H1 (cell line): ENCODE measurements at regions not wholly inside any gene's neighbourhood (a gene's known extent, or its start where the extent isn't known, plus 50 kb on each side); places are given as distances from the start of the nearest gene placed in this dataset.

Experiments used
- CTCF ChIA-PET: fragments of 300-600 bp; sonication (Branson Sonifier 250); formaldehyde crosslinking; loops from one replicate; lab custom pipeline; 2021; ENCODE audit not compliant: partially characterized antibody; lab: Charles Lee
- POLR2A ChIA-PET: fragments of 300-600 bp; sonication (Branson Sonifier 250); formaldehyde crosslinking; loops from one replicate; lab custom pipeline; 2021; ENCODE audit warnings: inconsistent platforms; ENCODE audit not compliant: partially characterized antibody; lab: Charles Lee
- DNase-seq, 2 experiments: peaks; one replicate each; pipeline versions ENCODE4 v3.0.0 to v3.0.0-alpha.2; 2010 to 2022; ENCODE audit warnings: low spot score in 2 of 2, low read depth in 1 of 2, mixed read lengths in 1 of 2
- FAIRE-seq: peaks from 2 replicates; lab custom pipeline; 2011; peaks lifted over from hg19 to GRCh38; lab: Jason Lieb, UNC
- H2AFZ ChIP-seq: 2 replicates; pipeline ENCODE4 v1.8.1; 2012; ENCODE audit warnings: low read length, inconsistent platforms
- H2AK5ac ChIP-seq: 2 replicates; pipeline ENCODE4 v1.6.1; 2013; ENCODE audit warnings: low read depth, low read length
- H2BK120ac ChIP-seq: replicated peaks from 2 replicates; pipeline ENCODE3; 2013; ENCODE audit warnings: low read depth, low read length, inconsistent platforms
- H2BK12ac ChIP-seq: 2 replicates; pipeline ENCODE4 v1.6.1; 2013; ENCODE audit warnings: low read depth, low read length
- H2BK15ac ChIP-seq: 2 replicates; pipeline ENCODE4 v1.6.1; 2013; ENCODE audit warnings: low read length
- H2BK20ac ChIP-seq: 2 replicates; pipeline ENCODE4 v1.6.1; 2013; ENCODE audit warnings: low read length
- H2BK5ac ChIP-seq: 2 replicates; pipeline ENCODE4 v1.6.1; 2013; ENCODE audit warnings: low read depth, low read length
- H3K14ac ChIP-seq: 2 replicates; pipeline ENCODE4 v1.6.1; 2013; ENCODE audit warnings: inconsistent platforms; ENCODE audit not compliant: insufficient read length
- H3K18ac ChIP-seq: 2 replicates; pipeline ENCODE4 v1.6.1; 2013; ENCODE audit warnings: low read length; ENCODE audit errors: extremely low read depth
- H3K23ac ChIP-seq: 2 replicates; pipeline ENCODE4 v1.6.1; 2013; ENCODE audit warnings: inconsistent platforms; ENCODE audit not compliant: insufficient read length
- H3K23me2 ChIP-seq: 2 replicates; pipeline ENCODE4 v1.6.1; 2013; ENCODE audit warnings: low read depth, low read length
- H3K27ac ChIP-seq: 2 replicates; pipeline ENCODE4 v1.6.1; 2011; ENCODE audit warnings: low read depth, low read length, inconsistent platforms
- H3K27me3 ChIP-seq, 4 experiments: replicated peaks in 1 of 4; 1 replicate in 1 of 4; 2 replicates in 3 of 4; pipeline versions ENCODE4 v1.6.1 to v1.8.1; 2011 to 2013; ENCODE audit warnings: low read length in 3 of 4, mild to moderate bottlenecking in 3 of 4, inconsistent platforms in 2 of 4, mixed read lengths in 2 of 4, moderate library complexity in 1 of 4; ENCODE audit not compliant: control insufficient read depth in 3 of 4, insufficient read depth in 3 of 4; ENCODE audit errors: extremely low read depth in 1 of 4
- H3K36me3 ChIP-seq, 4 experiments: 2 replicates each; pipeline versions ENCODE4 v1.6.1 to v1.8.1; 2011 to 2013; ENCODE audit warnings: mild to moderate bottlenecking in 4 of 4, low read length in 3 of 4, moderate library complexity in 2 of 4, control low read depth in 1 of 4, inconsistent platforms in 1 of 4; ENCODE audit not compliant: insufficient read depth in 4 of 4, control insufficient read depth in 2 of 4
- H3K4ac ChIP-seq: replicated peaks from 2 replicates; pipeline ENCODE3; 2013; ENCODE audit warnings: low read length, low read depth, mixed read lengths, inconsistent platforms; ENCODE audit not compliant: insufficient read length
- H3K4me1 ChIP-seq, 4 experiments: replicated peaks in 1 of 4; 1 replicate in 1 of 4; 2 replicates in 3 of 4; pipeline versions ENCODE4 v1.6.1 to v1.8.1; 2011 to 2013; ENCODE audit warnings: low read length in 3 of 4, inconsistent platforms in 2 of 4, mixed read lengths in 1 of 4; ENCODE audit not compliant: insufficient read depth in 4 of 4, control insufficient read depth in 3 of 4
- H3K4me2 ChIP-seq, 2 experiments: 2 replicates each; pipeline versions ENCODE4 v1.6.1 to v1.8.1; 2011 to 2013; ENCODE audit warnings: low read depth in 2 of 2, low read length in 2 of 2, control low read depth in 1 of 2, inconsistent platforms in 1 of 2, mild to moderate bottlenecking in 1 of 2; ENCODE audit not compliant: insufficient read depth in 1 of 2
- H3K4me3 ChIP-seq, 4 experiments: fragments of 200-600, 300-600 bp in 1 of 4; sonication (generic), shearing (Covaris generic), sonication (Bioruptor Twin) in 1 of 4; 2 replicates each; pipeline versions ENCODE4 v1.5.1 to v1.8.1; 2011 to 2016; ENCODE audit warnings: low read length in 4 of 4, low read depth in 3 of 4, control low read depth in 2 of 4, inconsistent platforms in 2 of 4, mild to moderate bottlenecking in 2 of 4, mixed read lengths in 1 of 4, moderate library complexity in 1 of 4; ENCODE audit not compliant: insufficient read depth in 2 of 4; ENCODE audit errors: extremely low read depth in 1 of 4
- H3K56ac ChIP-seq: replicated peaks from 2 replicates; pipeline ENCODE3; 2013; ENCODE audit warnings: low read depth, mild to moderate bottlenecking, mixed read lengths, low read length, inconsistent platforms; ENCODE audit not compliant: insufficient read length
- H3K79me1 ChIP-seq: 2 replicates; pipeline ENCODE4 v1.6.1; 2013; ENCODE audit warnings: low read depth, low read length, control low read depth
- H3K79me2 ChIP-seq, 2 experiments: 2 replicates each; pipeline versions ENCODE4 v1.6.1 to v1.8.1; 2012 to 2013; ENCODE audit warnings: low read length in 2 of 2, mild to moderate bottlenecking in 2 of 2, inconsistent platforms in 1 of 2; ENCODE audit not compliant: insufficient read depth in 2 of 2, control insufficient read depth in 1 of 2
- H3K9ac ChIP-seq, 4 experiments: replicated peaks in 1 of 4; 1 replicate in 1 of 4; 2 replicates in 3 of 4; pipeline versions ENCODE4 v1.6.1 to v1.8.1; 2011 to 2013; ENCODE audit warnings: low read depth in 3 of 4, low read length in 3 of 4, control low read depth in 2 of 4, mild to moderate bottlenecking in 2 of 4, moderate library complexity in 2 of 4, inconsistent platforms in 1 of 4; ENCODE audit errors: extremely low read depth in 1 of 4
- H3K9me3 ChIP-seq, 2 experiments: 2 replicates each; pipeline versions ENCODE4 v1.6.1 to v1.8.1; 2012 to 2013; ENCODE audit warnings: mild to moderate bottlenecking in 2 of 2, moderate library complexity in 2 of 2, control low read depth in 1 of 2, inconsistent platforms in 1 of 2, low read depth in 1 of 2, low read length in 1 of 2, mixed read lengths in 1 of 2; ENCODE audit not compliant: insufficient read depth in 2 of 2
- H4K20me1 ChIP-seq, 2 experiments: replicated peaks in 1 of 2; 2 replicates each; pipeline versions ENCODE3 to v1.8.1; 2011 to 2013; ENCODE audit warnings: inconsistent platforms in 2 of 2, low read length in 2 of 2, mild to moderate bottlenecking in 1 of 2; ENCODE audit not compliant: insufficient read depth in 2 of 2, control insufficient read depth in 1 of 2
- H4K5ac ChIP-seq: 2 replicates; pipeline ENCODE4 v1.6.1; 2013; ENCODE audit warnings: low read length, low read depth, mixed read lengths, inconsistent platforms; ENCODE audit not compliant: insufficient read length
- H4K8ac ChIP-seq: 2 replicates; pipeline ENCODE4 v1.8.0; 2013; ENCODE audit warnings: mild to moderate bottlenecking, moderate library complexity, low read length, inconsistent platforms; ENCODE audit not compliant: insufficient read depth; ENCODE audit errors: extremely low read depth
- H4K91ac ChIP-seq: replicated peaks from 2 replicates; pipeline ENCODE3; 2013; ENCODE audit warnings: low read length, mixed read lengths, inconsistent platforms; ENCODE audit not compliant: insufficient read length
- CREB1 ChIP-seq: IDR thresholded peaks from 2 replicates; pipeline ENCODE4 v1.6.1; 2012; ENCODE audit warnings: inconsistent platforms
- NRF1 ChIP-seq: IDR thresholded peaks from 2 replicates; pipeline ENCODE4 v1.6.1; 2011; ENCODE audit warnings: mild to moderate bottlenecking, low read depth, low read length, improper control_type of control experiment
- WGBS, 2 experiments: shearing (Covaris generic) in 1 of 2; methylation state at CpG; one replicate each; pipeline versions ENCODE4 v1.1.6 to v1.1.7; 2013 to 2015; ENCODE audit warnings: low lambda C conversion rate in 2 of 2, mixed read lengths in 2 of 2, inconsistent platforms in 1 of 2, low coverage in 1 of 2, missing lambda C conversion rate in 1 of 2; ENCODE audit not compliant: insufficient replicate concordance in 2 of 2, insufficient coverage in 1 of 2, insufficient read length in 1 of 2; ENCODE audit errors: extremely low coverage in 1 of 2, missing lambda C conversion rate in 1 of 2; 5-methylcytosine and 5-hydroxymethylcytosine counted together
- TF ChIP-seq, protein P1 (sequence below): IDR thresholded peaks from 2 replicates; pipeline ENCODE4 v1.6.1; 2012; ENCODE audit warnings: low read length, inconsistent platforms
- TF ChIP-seq, protein P2 (sequence below): IDR thresholded peaks from 2 replicates; pipeline ENCODE4 v1.6.1; 2012; ENCODE audit warnings: inconsistent platforms

DNA sequence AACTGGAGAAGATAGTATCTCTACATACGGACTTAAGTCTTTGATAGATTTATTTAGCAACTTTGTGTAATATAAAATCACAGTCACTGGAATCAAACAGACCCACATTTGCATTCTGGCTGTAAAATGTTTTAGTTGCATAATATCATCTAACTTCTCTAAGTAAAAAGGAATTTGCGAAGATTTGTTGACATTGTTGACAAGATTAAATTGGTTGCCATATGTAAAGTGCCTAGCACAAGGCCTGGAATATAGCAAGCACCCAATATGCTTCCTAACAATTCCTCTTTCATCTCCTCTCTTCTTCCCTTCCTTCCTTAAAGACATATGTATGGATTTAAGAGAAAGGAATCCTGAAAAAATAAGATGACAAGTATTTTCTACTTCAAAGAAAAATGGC is 295.4 kb upstream of the PPFIA2 start:
- Histone ChIP-seq H3K4me1 (no peaks in the 10 kb centered on the region), H2BK120ac (no peak overlapping the region), H3K4ac (no peak overlapping the region), H2AK5ac (no peak overlapping the region), H2BK5ac (no peak overlapping the region), H4K5ac (no peak overlapping the region), H3K27me3 (no peaks in the 10 kb centered on the region), H3K79me2 (no peaks in the 10 kb centered on the region), H3K23ac (no peak overlapping the region), H3K36me3 (no peaks in the 10 kb centered on the region), H3K9ac (no peak overlapping the region), H3K9me3 (no peaks in the 10 kb centered on the region), H2BK12ac (no peak overlapping the region), H4K91ac (no peak overlapping the region), H3K27ac (no peak overlapping the region), H2BK20ac (no peak overlapping the region), H3K56ac (no peak overlapping the region), H4K20me1 (no peaks in the 10 kb centered on the region), H3K14ac (no peak overlapping the region), H4K8ac (no peak overlapping the region), H3K23me2 (no peaks in the 10 kb centered on the region), H3K4me3 (no peak overlapping the region), H2AFZ (no peak overlapping the region), H3K4me2 (no peak overlapping the region), H2BK15ac (no peak overlapping the region), H3K79me1 (no peaks in the 10 kb centered on the region), H3K18ac (no peak overlapping the region)
- 81% methylated on average over 2 of the region's 2 CpGs; no CpG with 5 or more reads in 1 of the 2 experiments for WGBS, 2 experiments
- CTCF ChIA-PET: no interaction called here
- POLR2A ChIA-PET: no interaction called here
- no peak for FAIRE-seq
- no peak for DNase-seq
- TF ChIP-seq NRF1: no peak
- no peak for TF ChIP-seq CREB1
- TF ChIP-seq, protein P1, sequence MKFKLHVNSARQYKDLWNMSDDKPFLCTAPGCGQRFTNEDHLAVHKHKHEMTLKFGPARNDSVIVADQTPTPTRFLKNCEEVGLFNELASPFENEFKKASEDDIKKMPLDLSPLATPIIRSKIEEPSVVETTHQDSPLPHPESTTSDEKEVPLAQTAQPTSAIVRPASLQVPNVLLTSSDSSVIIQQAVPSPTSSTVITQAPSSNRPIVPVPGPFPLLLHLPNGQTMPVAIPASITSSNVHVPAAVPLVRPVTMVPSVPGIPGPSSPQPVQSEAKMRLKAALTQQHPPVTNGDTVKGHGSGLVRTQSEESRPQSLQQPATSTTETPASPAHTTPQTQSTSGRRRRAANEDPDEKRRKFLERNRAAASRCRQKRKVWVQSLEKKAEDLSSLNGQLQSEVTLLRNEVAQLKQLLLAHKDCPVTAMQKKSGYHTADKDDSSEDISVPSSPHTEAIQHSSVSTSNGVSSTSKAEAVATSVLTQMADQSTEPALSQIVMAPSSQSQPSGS: no peak
- TF ChIP-seq, protein P2, sequence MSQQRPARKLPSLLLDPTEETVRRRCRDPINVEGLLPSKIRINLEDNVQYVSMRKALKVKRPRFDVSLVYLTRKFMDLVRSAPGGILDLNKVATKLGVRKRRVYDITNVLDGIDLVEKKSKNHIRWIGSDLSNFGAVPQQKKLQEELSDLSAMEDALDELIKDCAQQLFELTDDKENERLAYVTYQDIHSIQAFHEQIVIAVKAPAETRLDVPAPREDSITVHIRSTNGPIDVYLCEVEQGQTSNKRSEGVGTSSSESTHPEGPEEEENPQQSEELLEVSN: no peak
